ENCODE measurements at regions not wholly inside any gene's neighbourhood (a gene's known extent, or its start where the extent isn't known, plus 50 kb on each side); places are given as distances from the start of the nearest gene placed in this dataset.

GRCh38 chr10:78335371-78335690, 301.7 kb downstream of the RPS24 start:
- TF ChIP-seq CTCF (IDR thresholded peaks at IDR 0.05) (no peak), POLR2A (IDR thresholded peaks at IDR 0.05) (no peak)

All from testis (tissue), 2 donors.